ENCODE measurements at regions not wholly inside any gene's neighbourhood (a gene's known extent, or its start where the extent isn't known, plus 50 kb on each side); places are given as distances from the start of the nearest gene placed in this dataset.
"Not testable (repeated sequence)": the region's sequence is repeated elsewhere in the genome, so short reads cannot be mapped to it uniquely, and the experiment has no call there.

- TF ChIP-seq HDGF (IDR thresholded peaks at IDR 0.05; ENCODE audit: borderline replicate concordance) (no peak), ARNT (IDR thresholded peaks at IDR 0.05) (no peak), CTBP1 (IDR thresholded peaks at IDR 0.05; ENCODE audit: borderline replicate concordance) (no peak), FOXK2 (IDR thresholded peaks at IDR 0.05) (no peak), NFRKB (IDR thresholded peaks at IDR 0.05) (no peak), PKNOX1 (IDR thresholded peaks at IDR 0.05) (no peak), ZNF384 (IDR thresholded peaks at IDR 0.05) (no peak), L3MBTL2 (conservative IDR thresholded peaks at IDR 0.05) (no peak), FOXM1 (IDR thresholded peaks at IDR 0.05; ENCODE audit: borderline replicate concordance) (no peak), ELF4 (IDR thresholded peaks at IDR 0.05) (no peak), BHLHE40 (IDR thresholded peaks at IDR 0.05; ENCODE audit: borderline replicate concordance) (no peak), SP1 (IDR thresholded peaks at IDR 0.05) (no peak), SUZ12 (IDR thresholded peaks at IDR 0.05) (no peak), LEF1 (IDR thresholded peaks at IDR 0.05; ENCODE audit: borderline replicate concordance) (no peak)
- ChIA-PET POLR2A (no interaction called here), CTCF (no interaction called here)
- no peak for DNase-seq (ENCODE audit: extremely low spot score)
Observed at GRCh38 chr10:130257897-130258296, 121.7 kb downstream of the GLRX3 start.

DNA sequence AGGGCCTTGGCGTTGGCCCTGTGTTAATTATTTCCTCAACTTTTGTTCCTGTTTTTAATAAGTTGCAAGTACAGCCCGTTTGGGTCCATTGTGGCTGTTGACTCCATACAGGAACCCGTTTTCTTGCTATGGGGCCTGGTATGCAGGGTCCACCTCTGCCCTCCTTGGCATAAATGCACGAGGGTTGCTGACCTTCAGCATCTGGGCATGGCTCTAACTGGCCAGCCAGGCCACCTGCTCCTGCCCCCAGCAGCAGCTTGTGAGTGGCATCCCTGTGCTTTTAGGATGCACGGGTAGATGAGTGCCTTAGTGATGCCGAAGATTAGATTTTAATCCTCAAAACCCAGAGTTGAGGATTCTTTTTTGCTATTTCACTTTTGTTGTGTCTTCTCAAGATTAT is 123.2 kb downstream of the GLRX3 start:
- no peak for DNase-seq (ENCODE audit: extremely low spot score)
- CTCF ChIA-PET, result no interaction called here
- POLR2A ChIA-PET, result no interaction called here
- TF ChIP-seq SUZ12 (IDR thresholded peaks at IDR 0.05) (no peak), SP1 (IDR thresholded peaks at IDR 0.05) (no peak), CTBP1 (IDR thresholded peaks at IDR 0.05; ENCODE audit: borderline replicate concordance) (no peak), L3MBTL2 (conservative IDR thresholded peaks at IDR 0.05) (no peak), FOXM1 (IDR thresholded peaks at IDR 0.05; ENCODE audit: borderline replicate concordance) (no peak)

- TF ChIP-seq LEF1 (IDR thresholded peaks at IDR 0.05; ENCODE audit: borderline replicate concordance) (no peak), ZNF384 (IDR thresholded peaks at IDR 0.05) (no peak)
- POLR2A ChIA-PET, result no interaction called here
- CTCF ChIA-PET, result no interaction called here
- no peak for DNase-seq (ENCODE audit: extremely low spot score)
Observed at GRCh38 chr10:130261306-130261705, 125.1 kb downstream of the GLRX3 start.

- no peak for DNase-seq (ENCODE audit: extremely low spot score)
- ChIA-PET POLR2A (no interaction called here), CTCF (no interaction called here)
- TF ChIP-seq BHLHE40 (IDR thresholded peaks at IDR 0.05; ENCODE audit: borderline replicate concordance) (no peak), HDGF (IDR thresholded peaks at IDR 0.05; ENCODE audit: borderline replicate concordance) (no peak), FOXM1 (IDR thresholded peaks at IDR 0.05; ENCODE audit: borderline replicate concordance) (no peak), ARNT (IDR thresholded peaks at IDR 0.05) (no peak), ELF4 (IDR thresholded peaks at IDR 0.05) (no peak), NFRKB (IDR thresholded peaks at IDR 0.05) (no peak), PKNOX1 (IDR thresholded peaks at IDR 0.05) (no peak)
Observed at GRCh38 chr10:130261766-130262165, 125.6 kb downstream of the GLRX3 start.

- POLR2A ChIA-PET, result no interaction called here
- TF ChIP-seq ARNT (IDR thresholded peaks at IDR 0.05), result no peak
- no peak for TF ChIP-seq TARDBP (IDR thresholded peaks at IDR 0.05)
- no peak for DNase-seq (ENCODE audit: extremely low spot score)
- CTCF ChIA-PET, result no interaction called here
Observed at GRCh38 chr10:130263289-130263688, 127.1 kb downstream of the GLRX3 start.

DNA sequence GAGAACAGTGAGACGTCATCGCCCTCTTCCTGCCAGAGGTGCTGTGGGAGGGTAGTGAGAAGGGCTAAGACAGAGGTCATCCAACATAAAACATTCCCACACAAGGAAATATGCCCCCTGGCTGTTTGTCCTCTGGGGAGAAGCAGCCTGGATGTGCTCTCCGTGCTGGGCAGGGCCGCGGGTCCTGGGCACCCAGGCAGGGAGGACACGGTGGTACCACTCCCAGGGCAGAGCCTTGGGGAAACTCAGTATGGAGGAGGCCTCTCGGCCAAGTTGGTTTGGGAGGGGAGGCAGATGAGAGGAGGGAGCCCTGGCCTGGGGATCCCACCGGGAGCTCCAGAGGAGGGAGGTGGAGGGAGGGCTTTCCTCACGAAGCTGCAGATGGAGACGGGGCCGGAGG is 129.4 kb downstream of the GLRX3 start:
- no peak for TF ChIP-seq SUZ12 (IDR thresholded peaks at IDR 0.05)
- no peak for TF ChIP-seq TARDBP (IDR thresholded peaks at IDR 0.05)
- TF ChIP-seq NFRKB (IDR thresholded peaks at IDR 0.05), result no peak
- TF ChIP-seq CTBP1 (IDR thresholded peaks at IDR 0.05; ENCODE audit: borderline replicate concordance), result no peak
- no peak for TF ChIP-seq HDGF (IDR thresholded peaks at IDR 0.05; ENCODE audit: borderline replicate concordance)

DNA sequence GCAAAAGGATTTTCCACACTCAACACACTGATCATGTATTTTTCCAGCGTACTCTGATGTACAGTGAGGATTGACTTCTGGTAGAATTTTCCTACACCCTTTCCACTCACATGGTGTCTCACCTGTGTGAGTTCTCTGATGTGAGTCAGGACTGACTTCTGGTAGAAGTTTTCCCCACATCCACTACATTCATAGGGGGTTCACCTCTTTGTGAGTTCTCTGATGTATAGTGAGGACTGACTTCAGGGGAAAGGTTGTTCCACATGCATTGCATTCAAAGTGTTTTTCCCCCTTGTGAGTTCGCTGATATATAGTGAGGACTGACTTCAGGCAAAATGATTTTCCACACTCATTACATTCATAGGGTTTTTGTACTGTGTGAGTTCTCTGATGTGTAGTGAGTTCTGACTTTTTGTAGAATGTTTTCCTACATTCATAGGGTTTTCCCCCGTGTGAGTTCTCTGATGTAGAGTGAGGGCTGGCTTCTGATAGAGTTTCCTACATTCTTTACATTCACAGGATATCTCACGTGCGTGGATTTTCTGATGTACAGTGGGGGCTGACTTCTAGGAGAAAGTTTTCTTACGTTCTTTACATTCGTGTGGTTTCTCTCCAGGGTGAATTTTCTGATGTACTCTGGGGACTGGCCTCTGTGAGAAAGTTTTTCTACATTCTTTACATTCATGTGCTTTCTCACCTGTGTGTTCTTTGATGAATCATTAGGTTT is 146.5 kb downstream of the GLRX3 start:
- ChIA-PET CTCF (no interaction called here), POLR2A (no interaction called here)
- TF ChIP-seq ZNF384 (IDR thresholded peaks at IDR 0.05), result no peak
- TF ChIP-seq TARDBP (IDR thresholded peaks at IDR 0.05), result no peak
- TF ChIP-seq L3MBTL2 (conservative IDR thresholded peaks at IDR 0.05), result no peak
- no peak for TF ChIP-seq SUZ12 (IDR thresholded peaks at IDR 0.05)
- TF ChIP-seq PKNOX1 (IDR thresholded peaks at IDR 0.05), result no peak
- no peak for TF ChIP-seq FOXK2 (IDR thresholded peaks at IDR 0.05)
- no peak for TF ChIP-seq ARNT (IDR thresholded peaks at IDR 0.05)
- DNase-seq (ENCODE audit: extremely low spot score), result no peak

More for the DNA sequence above, 129.4 kb downstream of the GLRX3 start:
- ChIA-PET POLR2A (no interaction called here), CTCF (no interaction called here)
- DNase-seq (ENCODE audit: extremely low spot score), result no peak

DNA sequence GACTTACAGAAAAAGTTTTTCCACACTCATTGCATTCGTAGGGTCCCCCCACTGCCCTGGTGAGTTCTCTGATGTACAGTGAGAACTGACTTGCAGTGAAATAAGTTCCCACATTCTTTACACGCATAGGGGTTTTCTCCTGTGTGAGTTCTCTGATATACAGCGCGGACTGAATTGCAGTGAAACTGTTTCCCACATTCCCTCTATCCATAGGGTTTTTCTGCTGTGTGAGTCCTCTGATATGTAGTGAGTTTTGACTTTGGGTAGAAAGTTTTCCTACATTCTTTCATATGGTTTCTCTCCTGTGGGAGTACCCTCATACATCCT is 147.0 kb downstream of the GLRX3 start:
- ChIA-PET POLR2A (no interaction called here), CTCF (no interaction called here)

GRCh38 chr10:130295761-130296160 is 159.6 kb downstream of the GLRX3 start:
- DNase-seq (ENCODE audit: extremely low spot score); POLR2A ChIA-PET; CTCF ChIA-PET: not testable (repeated sequence)

More for the DNA sequence above, 147.0 kb downstream of the GLRX3 start:
- TF ChIP-seq ELF4 (IDR thresholded peaks at IDR 0.05), result no peak
- no peak for TF ChIP-seq NFRKB (IDR thresholded peaks at IDR 0.05)
- TF ChIP-seq BHLHE40 (IDR thresholded peaks at IDR 0.05; ENCODE audit: borderline replicate concordance), result no peak
- no peak for TF ChIP-seq HDGF (IDR thresholded peaks at IDR 0.05; ENCODE audit: borderline replicate concordance)
- no peak for TF ChIP-seq ARNT (IDR thresholded peaks at IDR 0.05)
- no peak for TF ChIP-seq TARDBP (IDR thresholded peaks at IDR 0.05)
- TF ChIP-seq SUZ12 (IDR thresholded peaks at IDR 0.05), result no peak
- no peak for TF ChIP-seq L3MBTL2 (conservative IDR thresholded peaks at IDR 0.05)
- no peak for TF ChIP-seq FOXM1 (IDR thresholded peaks at IDR 0.05; ENCODE audit: borderline replicate concordance)
- TF ChIP-seq FOXA1 (IDR thresholded peaks at IDR 0.05), result no peak
- no peak for TF ChIP-seq SP1 (IDR thresholded peaks at IDR 0.05)
- no peak for TF ChIP-seq PKNOX1 (IDR thresholded peaks at IDR 0.05)
- TF ChIP-seq ZNF384 (IDR thresholded peaks at IDR 0.05), result no peak
- TF ChIP-seq LEF1 (IDR thresholded peaks at IDR 0.05; ENCODE audit: borderline replicate concordance), result no peak
- no peak for TF ChIP-seq CTBP1 (IDR thresholded peaks at IDR 0.05; ENCODE audit: borderline replicate concordance)
- no peak for TF ChIP-seq FOXK2 (IDR thresholded peaks at IDR 0.05)
- DNase-seq (ENCODE audit: extremely low spot score), result no peak

All from HEK293T (cell line).